SK-N-SH (cell line): ENCODE measurements at regions not wholly inside any gene's neighbourhood (a gene's known extent, or its start where the extent isn't known, plus 50 kb on each side); places are given as distances from the start of the nearest gene placed in this dataset.

Experiments
- CTCF ChIP-seq: fragments of 200-600 bp; sonication (generic); IDR thresholded peaks from 2 replicates; pipeline ENCODE4 v1.6.1; 2017; ENCODE audit warnings: antibody characterized with exemption, mild to moderate bottlenecking, moderate library complexity
- ELF1 ChIP-seq: IDR thresholded peaks from 2 replicates; pipeline ENCODE4 v1.4.0; 2012
- EP300 ChIP-seq, 2 experiments: IDR thresholded peaks; 2 replicates each; pipeline versions ENCODE4 v1.4.0 to v1.6.1; 2012; ENCODE audit warnings: borderline replicate concordance in 1 of 2, low read depth in 1 of 2, low read length in 1 of 2
- POLR2AphosphoS5 ChIP-seq: IDR thresholded peaks from 2 replicates; pipeline ENCODE4 v1.6.1; 2012; ENCODE audit warnings: low read depth, low read length
- RAD21 ChIP-seq: IDR thresholded peaks from 2 replicates; pipeline ENCODE4 v1.6.1; 2012; ENCODE audit warnings: mild to moderate bottlenecking, low read length
- REST ChIP-seq: IDR thresholded peaks from 2 replicates; pipeline ENCODE4 v1.6.1; 2012; ENCODE audit warnings: mild to moderate bottlenecking, low read depth, low read length, moderate library complexity
- SIN3A ChIP-seq: IDR thresholded peaks from 2 replicates; pipeline ENCODE4 v1.6.1; 2012; ENCODE audit warnings: low read depth, mild to moderate bottlenecking, low read length, moderate library complexity, borderline replicate concordance
- SMC3 ChIP-seq: IDR thresholded peaks from 2 replicates; pipeline ENCODE4 v1.6.1; 2012; ENCODE audit warnings: low read depth, low read length, improper control_type of control experiment
- TEAD4 ChIP-seq: IDR thresholded peaks from 2 replicates; pipeline ENCODE4 v1.4.0; 2012; ENCODE audit warnings: mild to moderate bottlenecking, borderline replicate concordance; ENCODE audit not compliant: insufficient read depth
- USF2 ChIP-seq: fragments of 150-350 bp; IDR thresholded peaks from 2 replicates; pipeline ENCODE4 v1.6.1; 2017; ENCODE audit warnings: antibody characterized with exemption, low read length, low read depth, borderline replicate concordance

- TF ChIP-seq ELF1 (no peak), USF2 (no peak), TEAD4 (no peak), CTCF (no peak), SMC3 (no peak), REST (no peak), RAD21 (no peak), EP300 (IDR thresholded peaks at IDR 0.05; ENCODE audit: borderline replicate concordance in 1 of 2, low read depth in 1 of 2, low read length in 1 of 2) (no peak), SIN3A (no peak), POLR2AphosphoS5 (no peak)
These were observed 656.4 kb upstream of the TEX47 start for GRCh38 chr7:89451911-89452310.
